Spleen (tissue), 11 donors: ENCODE measurements at regions not wholly inside any gene's neighbourhood (a gene's known extent, or its start where the extent isn't known, plus 50 kb on each side); places are given as distances from the start of the nearest gene placed in this dataset.

Experiments used
- DNase-seq: peaks from one replicate; pipeline ENCODE4 v3.0.0-alpha.2; 2020
- H3K27ac ChIP-seq, 8 donors: fragments of 200-600 bp; sonication (generic) in 7 of 8; 1 replicate in 4 of 8; 2 replicates in 4 of 8; pipeline versions ENCODE4 v1.5.0 to v1.8.0; 2016 to 2021; ENCODE audit warnings: inconsistent platforms in 4 of 8, mild to moderate bottlenecking in 4 of 8, moderate library complexity in 1 of 8
- H3K27me3 ChIP-seq, 7 donors: fragments of 200-600 bp; sonication (generic) in 6 of 7; replicated peaks in 1 of 7; 1 replicate in 4 of 7; 2 replicates in 3 of 7; pipeline versions ENCODE4 v1.5.0 to v1.8.0; 2016 to 2021; ENCODE audit warnings: inconsistent platforms in 3 of 7, mild to moderate bottlenecking in 1 of 7
- H3K36me3 ChIP-seq, 6 donors: fragments of 200-600 bp; sonication (generic) in 5 of 6; 1 replicate in 4 of 6; 2 replicates in 2 of 6; pipeline versions ENCODE4 v1.5.0 to v1.8.0; 2016 to 2021; ENCODE audit warnings: inconsistent platforms in 2 of 6
- H3K4me1 ChIP-seq, 6 donors: fragments of 200-600 bp; sonication (generic) in 5 of 6; 1 replicate in 3 of 6; 2 replicates in 3 of 6; pipeline versions ENCODE4 v1.5.0 to v1.8.0; 2016 to 2021; ENCODE audit warnings: inconsistent platforms in 3 of 6
- H3K4me3 ChIP-seq, 8 donors: fragments of 200-600 bp; sonication (generic) in 7 of 8; 1 replicate in 4 of 8; 2 replicates in 4 of 8; pipeline versions ENCODE4 v1.5.0 to v1.8.0; 2016 to 2021; ENCODE audit warnings: inconsistent platforms in 4 of 8, mild to moderate bottlenecking in 4 of 8, moderate library complexity in 2 of 8
- H3K9me3 ChIP-seq, 8 donors: fragments of 200-600 bp; sonication (generic) in 7 of 8; 1 replicate in 4 of 8; 2 replicates in 4 of 8; pipeline versions ENCODE4 v1.5.0 to v1.8.0; 2016 to 2021; ENCODE audit warnings: inconsistent platforms in 4 of 8
- CTCF ChIP-seq, 11 experiments: fragments of 200-600 bp in 7 of 11; fragments of 450-650 bp in 4 of 11; sonication (generic) in 4 of 11; IDR thresholded peaks in 8 of 11; conservative IDR thresholded peaks in 3 of 11; 1 replicate in 7 of 11; 2 replicates in 4 of 11; pipeline versions ENCODE4 v1.4.0 to v1.8.0; 2016 to 2021; ENCODE audit warnings: antibody characterized with exemption in 11 of 11, inconsistent platforms in 4 of 11, mild to moderate bottlenecking in 1 of 11
- POLR2A ChIP-seq, 3 donors: fragments of 450-650 bp; IDR thresholded peaks; one replicate each; pipeline ENCODE4 v1.5.1; 2017; ENCODE audit warnings: antibody characterized with exemption in 3 of 3, mild to moderate bottlenecking in 1 of 3
- POLR2AphosphoS5 ChIP-seq, 3 donors: sonication (generic); formaldehyde crosslinking; IDR thresholded peaks; one replicate each; pipeline ENCODE4 v1.5.1; 2017; ENCODE audit warnings: antibody characterized with exemption in 3 of 3
- WGBS, 5 donors: extraction: QIAGEN DNeasy Blood & Tissue Kit in 3 of 5; methylation state at CpG; one replicate each; pipeline versions ENCODE4 v1.1.5 to v1.1.7; 2013 to 2018; 5-methylcytosine and 5-hydroxymethylcytosine counted together
- intact Hi-C: fragments of 100-400 bp; cut with DNase I; formaldehyde crosslinking; loops from one replicate; pipeline ENCODE4 v1.15.0; 2023; ENCODE audit warnings: low total_unique reads
- donor health status: healthy with polysubstance abuse.
- donor health status: DM: no; HTN: no; CAD: no; lungs with moderate emphysema.
- donor health status: DM: no; HTN: no; CAD: no.
- donor health status: Bipolar disorder and iron deficiency.
- donor health status: healthy.
- donor health status: DM: no; HTN: no; CAD: no.
- donor health status: DM: yes; HTN: yes; CAD: no.

DNA sequence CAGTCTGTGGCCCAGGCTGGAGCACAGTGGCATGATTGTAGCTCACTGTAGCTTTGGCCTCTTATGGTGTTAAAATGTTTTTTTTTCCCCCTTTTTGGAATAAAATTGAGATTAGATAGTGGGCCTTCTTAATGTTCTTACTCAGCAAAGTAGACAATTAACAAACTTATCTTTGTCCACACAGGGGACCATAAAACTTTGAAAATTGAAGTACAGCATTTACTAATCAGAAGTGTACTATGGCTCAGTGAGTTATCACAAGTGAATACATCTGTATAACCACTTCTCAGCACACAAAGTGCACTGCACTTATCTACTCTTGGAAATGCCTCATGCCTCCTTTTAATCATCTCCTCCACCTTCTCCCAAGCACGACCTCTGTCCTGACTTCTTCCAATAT, 218.9 kb downstream of the PRDM2 start:
- no peaks in the 10 kb centered on the region for H3K4me1 ChIP-seq
- WGBS, 5 donors, result 70 to 81% (median 72%) methylated on average over 1 of the region's 1 CpG
- intact Hi-C loops, result no loop called here
- H3K4me3 ChIP-seq, result no peak overlapping the region
- no peak for DNase-seq
- TF ChIP-seq CTCF (IDR thresholded peaks at IDR 0.05 in 8 of 11, conservative IDR thresholded peaks at IDR 0.05 in 3 of 11), result no peak
- no peak for TF ChIP-seq POLR2A (IDR thresholded peaks at IDR 0.05)
- no peak for TF ChIP-seq POLR2AphosphoS5 (IDR thresholded peaks at IDR 0.05)
- peaks cover 0 to 9% (median 0%) of the 10 kb centered on the region in 8 donors for H3K9me3 ChIP-seq
- H3K27ac ChIP-seq, result no peak overlapping the region
- H3K36me3 ChIP-seq, result no peaks in the 10 kb centered on the region
- H3K27me3 ChIP-seq, result peaks cover 0 to 74% (median 0%) of the 10 kb centered on the region in 7 donors

DNA sequence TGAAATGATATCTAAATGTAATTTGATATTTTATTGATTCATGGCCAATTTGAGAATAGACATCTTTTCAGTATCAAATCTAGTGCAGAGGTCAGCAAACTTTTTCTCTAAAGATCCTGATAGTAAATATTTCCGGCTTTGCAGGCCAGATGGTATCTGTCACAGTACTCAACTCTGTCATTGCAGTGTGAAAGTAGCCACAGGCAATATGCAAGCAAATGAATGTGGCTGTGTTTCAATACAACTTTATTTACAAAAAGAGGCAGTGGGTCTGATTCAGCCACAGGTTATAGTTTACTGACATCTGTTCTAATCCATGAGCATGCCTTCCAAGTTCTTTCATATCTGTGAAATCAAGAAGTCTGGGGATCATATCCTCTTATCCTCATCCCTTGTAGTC, 221.2 kb downstream of the PRDM2 start:
- H3K4me3 ChIP-seq, result no peak overlapping the region
- no peak overlapping the region for H3K27ac ChIP-seq
- peaks cover 0 to 9% (median 0%) of the 10 kb centered on the region in 8 donors for H3K9me3 ChIP-seq
- DNase-seq, result no peak
- TF ChIP-seq POLR2A (IDR thresholded peaks at IDR 0.05), result no peak
- TF ChIP-seq POLR2AphosphoS5 (IDR thresholded peaks at IDR 0.05), result no peak
- TF ChIP-seq CTCF (IDR thresholded peaks at IDR 0.05 in 8 of 11, conservative IDR thresholded peaks at IDR 0.05 in 3 of 11), result no peak
- H3K27me3 ChIP-seq, result peaks cover 0 to 75% (median 8%) of the 10 kb centered on the region in 7 donors
- no peaks in the 10 kb centered on the region for H3K4me1 ChIP-seq
- no peaks in the 10 kb centered on the region for H3K36me3 ChIP-seq
- intact Hi-C loops, result no loop called here
- WGBS, 5 donors, result 44 to 78% (median 71%) methylated on average over 1 of the region's 1 CpG

DNA sequence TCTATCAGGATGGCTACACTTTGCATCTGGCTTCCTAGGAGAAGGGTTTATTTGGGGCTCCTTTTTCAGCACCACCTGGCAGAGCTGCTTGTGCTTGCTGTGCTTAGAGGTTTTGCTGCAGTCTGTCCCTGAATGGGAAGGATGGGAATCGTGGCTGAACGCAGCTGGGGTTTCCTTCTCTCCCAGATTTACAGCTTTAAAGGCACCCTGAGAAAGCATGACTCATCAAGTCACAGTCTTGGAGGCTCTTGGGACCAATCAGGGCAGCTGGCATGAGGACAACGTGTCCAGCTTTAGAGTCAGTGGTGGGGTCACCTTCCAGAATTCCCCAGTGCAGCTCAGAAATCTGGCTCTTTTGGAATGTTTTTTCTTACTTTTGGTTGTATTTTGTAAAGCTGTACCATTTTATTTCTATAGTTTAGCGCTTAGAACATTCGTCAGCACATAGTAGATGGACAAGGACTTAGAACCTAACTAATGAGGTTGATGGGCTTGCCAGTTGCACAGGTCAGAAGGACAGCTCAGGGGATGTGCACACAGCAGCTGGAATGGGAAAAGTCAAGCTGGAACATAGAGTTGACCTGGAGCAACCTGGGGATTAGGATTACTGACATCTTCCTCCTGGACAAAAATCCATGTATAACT, 222.6 kb downstream of the PRDM2 start:
- Histone ChIP-seq H3K27ac (no peak overlapping the region), H3K9me3 (peaks cover 0 to 9% (median 0%) of the 10 kb centered on the region in 8 donors), H3K4me3 (no peak overlapping the region), H3K27me3 (peaks cover 0 to 75% (median 8%) of the 10 kb centered on the region in 7 donors), H3K36me3 (no peaks in the 10 kb centered on the region), H3K4me1 (no peaks in the 10 kb centered on the region)
- DNase-seq, result no peak
- 57 to 69% (median 62%) methylated on average over 5 of the region's 5 CpGs for WGBS, 5 donors
- no peak for TF ChIP-seq POLR2A (IDR thresholded peaks at IDR 0.05)
- no peak for TF ChIP-seq CTCF (IDR thresholded peaks at IDR 0.05 in 8 of 11, conservative IDR thresholded peaks at IDR 0.05 in 3 of 11)
- no peak for TF ChIP-seq POLR2AphosphoS5 (IDR thresholded peaks at IDR 0.05)
- intact Hi-C loops, result no loop called here

- Histone ChIP-seq H3K27me3 (peaks cover 0 to 87% (median 8%) of the 10 kb centered on the region in 7 donors), H3K9me3 (no peaks in the 10 kb centered on the region), H3K4me1 (no peaks in the 10 kb centered on the region), H3K27ac (no peak overlapping the region), H3K4me3 (no peak overlapping the region), H3K36me3 (no peaks in the 10 kb centered on the region)
- intact Hi-C loops, result no loop called here
- no peak for DNase-seq
- TF ChIP-seq POLR2AphosphoS5 (IDR thresholded peaks at IDR 0.05) (no peak), POLR2A (IDR thresholded peaks at IDR 0.05) (no peak), CTCF (IDR thresholded peaks at IDR 0.05 in 8 of 11, conservative IDR thresholded peaks at IDR 0.05 in 3 of 11) (no peak)
These were observed 226.6 kb downstream of the PRDM2 start for GRCh38 chr1:13926556-13926955.
